Inferior parietal cortex (tissue), 1 donor: ENCODE measurements at regions not wholly inside any gene's neighbourhood (a gene's known extent, or its start where the extent isn't known, plus 50 kb on each side); places are given as distances from the start of the nearest gene placed in this dataset.
A peak's percentile ranks its signal among the peaks of the same experiment; 100 is the strongest.

Source experiments
- DNase-seq: peaks from one replicate; pipeline ENCODE4 v3.0.0-alpha.2; 2016; ENCODE audit errors: extremely low spot score

DNA sequence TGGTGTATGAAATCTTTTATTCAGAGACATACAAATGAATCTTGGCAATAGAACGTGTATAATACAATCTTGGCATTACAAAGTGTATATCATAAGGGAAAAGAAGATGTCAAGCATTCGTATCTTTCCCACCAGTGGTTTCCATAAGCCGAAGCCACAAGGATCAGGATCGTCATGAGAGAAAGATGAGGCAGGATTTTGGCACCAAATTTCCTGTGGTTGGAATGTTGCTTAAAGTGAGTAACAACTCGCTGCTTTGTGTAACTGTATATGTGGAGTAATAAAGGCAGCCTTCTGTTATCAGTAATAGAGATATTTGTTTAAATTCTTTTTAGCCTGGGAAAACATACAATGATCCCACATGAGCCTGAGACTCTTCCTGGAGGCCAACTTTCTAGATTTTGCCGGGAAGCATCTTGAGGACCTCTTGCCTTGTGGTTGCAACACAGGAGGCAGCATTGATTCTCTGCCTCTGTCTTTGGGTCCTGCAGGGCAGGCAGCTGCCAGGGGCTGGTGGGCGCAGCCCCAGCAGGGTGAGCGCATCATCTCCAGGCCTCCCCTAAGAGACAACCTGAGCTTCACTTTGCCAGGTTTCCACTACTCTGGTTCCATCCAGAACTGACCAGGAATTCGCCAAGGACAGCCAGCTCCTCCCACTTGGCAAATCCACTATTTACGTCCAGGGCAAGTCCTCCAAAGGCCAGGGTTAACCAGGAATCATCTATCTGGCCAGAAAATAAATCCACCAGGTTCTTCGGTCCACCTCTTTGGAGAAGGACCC, 230.9 kb upstream of the SULF2 start:
- no peak for DNase-seq

- DNase-seq = no peak
These were observed 230.0 kb upstream of the SULF2 start for GRCh38 chr20:48015141-48015910.

- DNase-seq = no peak
These were observed 227.2 kb upstream of the SULF2 start for GRCh38 chr20:48012401-48012974.

GRCh38 chr20:48011025-48011424, 225.7 kb upstream of the SULF2 start:
- DNase-seq = no peak

- DNase-seq = no peak
These were observed 225.3 kb upstream of the SULF2 start for GRCh38 chr20:48010623-48011022.

- peak; percentile 39 for DNase-seq
These were observed 223.7 kb upstream of the SULF2 start for GRCh38 chr20:48008850-48009515.

GRCh38 chr20:48007351-48007750, 222.1 kb upstream of the SULF2 start:
- no peak for DNase-seq

GRCh38 chr20:48006036-48006833, 221.0 kb upstream of the SULF2 start:
- DNase-seq = no peak

GRCh38 chr20:48003021-48003420, 217.7 kb upstream of the SULF2 start:
- no peak for DNase-seq

- no peak for DNase-seq
These were observed 217.3 kb upstream of the SULF2 start for GRCh38 chr20:48002517-48002970.

DNA sequence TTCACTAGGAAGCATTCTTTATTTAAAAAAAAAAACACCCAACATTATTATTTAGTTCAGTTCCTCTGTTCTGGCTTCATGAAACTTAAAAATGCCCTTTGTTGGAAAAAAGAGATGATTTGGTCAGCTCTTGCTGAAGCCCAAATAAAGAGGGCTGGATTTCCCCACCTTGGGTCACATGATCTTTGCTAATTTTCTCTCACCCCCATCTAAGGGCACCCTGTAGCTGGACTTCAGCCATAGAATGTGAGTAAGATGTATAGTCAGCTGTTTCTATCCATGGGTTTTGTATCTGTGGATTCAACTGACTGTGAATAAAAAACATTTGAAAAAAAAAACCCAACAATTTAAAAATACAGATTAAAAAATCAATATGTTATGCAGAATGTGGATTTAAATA, 213.9 kb upstream of the SULF2 start:
- no peak for DNase-seq

GRCh38 chr20:47998736-47999135, 213.5 kb upstream of the SULF2 start:
- no peak for DNase-seq

DNA sequence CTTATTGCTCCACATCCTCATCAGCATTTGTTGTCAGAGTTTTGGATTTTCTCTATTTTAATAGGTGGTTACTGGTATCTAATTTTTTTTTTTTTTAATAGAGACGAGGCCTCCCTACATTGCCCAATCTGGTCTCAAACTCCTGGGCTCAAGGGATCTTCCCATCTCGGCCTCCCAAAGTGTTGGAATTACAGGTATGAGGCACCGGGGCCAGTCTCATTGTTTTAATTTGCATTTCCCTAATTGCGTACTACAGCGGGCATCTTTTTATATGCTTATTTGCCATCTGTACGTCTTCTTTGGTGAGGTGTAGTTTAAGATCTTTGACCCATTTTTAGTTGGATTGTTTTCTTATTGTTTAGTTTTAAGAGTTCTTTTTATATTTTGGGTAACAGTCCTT, 210.4 kb upstream of the SULF2 start:
- DNase-seq = no peak

- DNase-seq = no peak
These were observed 208.5 kb upstream of the SULF2 start for GRCh38 chr20:47993817-47994216.

DNA sequence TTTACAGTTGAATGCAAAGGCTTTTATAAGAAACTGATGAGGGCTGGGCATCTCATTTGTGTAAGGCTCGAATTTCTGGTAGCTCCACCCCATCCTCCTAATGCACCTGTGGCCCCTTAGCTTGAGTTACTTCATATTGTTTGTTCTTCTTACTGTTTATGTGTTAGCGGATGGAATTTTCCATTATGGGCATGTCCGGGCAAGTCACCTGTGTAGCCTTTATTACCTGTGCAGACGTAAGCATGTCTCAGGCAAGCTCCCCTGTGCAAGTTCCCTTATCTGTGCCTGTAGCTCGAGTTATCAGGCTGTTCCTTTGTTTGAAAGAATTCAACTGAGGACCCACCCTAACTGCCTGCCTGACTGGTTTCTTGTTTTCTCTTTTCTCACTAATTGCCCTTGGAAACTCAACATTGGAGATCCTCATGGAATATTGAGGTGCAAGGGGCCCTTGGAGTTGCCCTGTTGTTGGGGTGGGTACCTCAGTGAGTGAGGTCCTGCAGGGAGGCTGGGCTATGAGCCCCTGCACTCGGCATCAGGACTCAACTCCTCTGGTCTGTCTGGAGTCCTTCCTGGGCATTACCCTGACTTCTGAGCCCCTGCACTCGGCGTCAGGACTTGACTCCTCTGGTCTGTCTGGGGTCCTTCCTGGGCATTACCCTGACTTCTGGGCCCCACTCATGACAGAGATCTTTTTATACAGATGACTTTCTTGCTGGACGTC, 207.9 kb upstream of the SULF2 start:
- no peak for DNase-seq

- no peak for DNase-seq
These were observed 206.7 kb upstream of the SULF2 start for GRCh38 chr20:47991875-47992488.

- no peak for DNase-seq
These were observed 205.3 kb upstream of the SULF2 start for GRCh38 chr20:47990507-47991150.

- DNase-seq = no peak
These were observed 204.7 kb upstream of the SULF2 start for GRCh38 chr20:47989957-47990356.

- no peak for DNase-seq
These were observed 203.4 kb upstream of the SULF2 start for GRCh38 chr20:47988676-47989075.
